Thyroid gland (tissue), 4 donors: ENCODE measurements at regions not wholly inside any gene's neighbourhood (a gene's known extent, or its start where the extent isn't known, plus 50 kb on each side); places are given as distances from the start of the nearest gene placed in this dataset.

Experiments used
- POLR2A ChIP-seq, 2 donors: fragments of 450-650 bp; IDR thresholded peaks; one replicate each; pipeline ENCODE4 v1.6.1; 2017; ENCODE audit warnings: antibody characterized with exemption in 2 of 2, mild to moderate bottlenecking in 2 of 2, moderate library complexity in 1 of 2
- TF ChIP-seq, protein P1 (sequence below), 6 experiments: fragments of 200-600 bp in 3 of 6; fragments of 450-650 bp in 3 of 6; sonication (generic) in 3 of 6; IDR thresholded peaks; one replicate each; pipeline ENCODE4 v1.5.1; 2016 to 2019; ENCODE audit warnings: antibody characterized with exemption in 6 of 6, mild to moderate bottlenecking in 2 of 6, inconsistent platforms in 1 of 6, moderate library complexity in 1 of 6

GRCh38 chrY:8815616-8816015, 521.6 kb upstream of the TSPY4 start:
- TF ChIP-seq POLR2A (IDR thresholded peaks at IDR 0.05), result no peak
- TF ChIP-seq, protein P1, sequence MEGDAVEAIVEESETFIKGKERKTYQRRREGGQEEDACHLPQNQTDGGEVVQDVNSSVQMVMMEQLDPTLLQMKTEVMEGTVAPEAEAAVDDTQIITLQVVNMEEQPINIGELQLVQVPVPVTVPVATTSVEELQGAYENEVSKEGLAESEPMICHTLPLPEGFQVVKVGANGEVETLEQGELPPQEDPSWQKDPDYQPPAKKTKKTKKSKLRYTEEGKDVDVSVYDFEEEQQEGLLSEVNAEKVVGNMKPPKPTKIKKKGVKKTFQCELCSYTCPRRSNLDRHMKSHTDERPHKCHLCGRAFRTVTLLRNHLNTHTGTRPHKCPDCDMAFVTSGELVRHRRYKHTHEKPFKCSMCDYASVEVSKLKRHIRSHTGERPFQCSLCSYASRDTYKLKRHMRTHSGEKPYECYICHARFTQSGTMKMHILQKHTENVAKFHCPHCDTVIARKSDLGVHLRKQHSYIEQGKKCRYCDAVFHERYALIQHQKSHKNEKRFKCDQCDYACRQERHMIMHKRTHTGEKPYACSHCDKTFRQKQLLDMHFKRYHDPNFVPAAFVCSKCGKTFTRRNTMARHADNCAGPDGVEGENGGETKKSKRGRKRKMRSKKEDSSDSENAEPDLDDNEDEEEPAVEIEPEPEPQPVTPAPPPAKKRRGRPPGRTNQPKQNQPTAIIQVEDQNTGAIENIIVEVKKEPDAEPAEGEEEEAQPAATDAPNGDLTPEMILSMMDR (IDR thresholded peaks at IDR 0.05), result no peak
